Fibroblast of skin of abdomen (primary cell): ENCODE measurements at regions not wholly inside any gene's neighbourhood (a gene's known extent, or its start where the extent isn't known, plus 50 kb on each side); places are given as distances from the start of the nearest gene placed in this dataset.
"Not testable (repeated sequence)": the region's sequence is repeated elsewhere in the genome, so short reads cannot be mapped to it uniquely, and the experiment has no call there.

Experiments
- DNase-seq: peaks from one replicate; pipeline ENCODE4 v3.0.0-alpha.2; 2013

DNA sequence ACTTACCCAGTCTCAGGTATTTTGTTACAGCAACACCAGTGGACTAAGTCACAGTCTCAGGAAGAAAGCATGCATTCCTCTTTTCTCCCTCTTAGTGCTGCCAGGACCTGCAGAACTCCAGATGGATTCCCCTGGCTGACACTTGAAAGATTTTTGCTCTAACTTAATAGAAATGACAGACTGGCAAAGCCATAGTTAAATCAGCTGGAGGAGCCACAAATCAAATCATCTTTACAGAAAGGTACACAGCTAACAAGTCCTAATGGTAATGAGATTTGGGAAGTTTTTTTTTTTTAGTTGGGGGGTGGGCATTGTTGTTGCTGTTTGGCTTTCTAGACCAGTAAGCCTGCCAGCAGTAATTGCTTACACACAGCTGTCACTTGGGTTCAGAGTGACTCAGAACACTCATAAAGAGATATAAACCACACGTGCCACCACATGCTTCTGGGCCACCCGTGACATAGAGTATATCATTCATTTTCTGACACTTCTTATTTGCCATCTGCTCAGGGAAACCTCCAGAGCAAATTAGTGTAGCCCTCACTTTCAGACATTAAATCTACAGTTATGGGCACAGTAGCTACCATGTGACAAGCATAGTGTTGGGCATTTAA lies 72.4 kb downstream of the FH start:
- DNase-seq, result no peak

DNA sequence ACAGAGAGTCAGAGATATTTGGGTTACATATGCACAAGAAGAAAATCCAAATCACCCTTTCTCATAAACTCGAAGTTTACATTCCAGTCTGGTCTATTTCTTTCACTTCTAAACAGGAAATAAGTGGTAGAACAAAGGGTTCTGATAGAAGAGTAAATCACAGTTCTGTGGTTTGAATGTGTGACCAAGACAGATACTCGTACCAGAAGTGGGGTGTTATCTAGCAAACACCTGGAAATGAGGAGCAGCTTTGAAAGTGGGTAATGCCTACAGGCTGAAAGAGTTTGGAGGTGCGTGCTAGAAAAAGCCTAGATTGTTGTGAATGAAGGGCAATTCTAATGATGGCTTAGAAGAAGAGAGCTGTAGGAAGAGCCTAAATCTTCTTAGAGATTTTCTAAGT lies 74.7 kb downstream of the FH start:
- DNase-seq, result no peak

DNA sequence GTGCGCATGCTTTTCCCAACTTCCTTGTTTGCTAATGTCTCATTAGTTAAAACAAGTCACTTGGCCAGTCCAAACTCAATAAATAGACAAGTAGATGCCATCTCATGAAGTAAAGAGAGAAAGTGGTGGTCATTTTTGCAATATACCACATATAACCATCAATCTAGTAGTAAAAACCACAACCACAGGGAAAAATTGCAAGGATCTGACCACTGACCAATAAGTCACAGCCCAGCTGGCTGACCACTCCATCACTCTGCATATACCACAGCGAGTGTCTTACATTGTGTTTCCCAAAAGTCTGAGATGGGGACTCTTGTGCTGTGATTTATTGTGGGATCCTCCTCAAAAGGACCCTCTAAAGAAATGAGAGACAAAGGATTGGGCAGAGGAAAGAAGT lies 76.0 kb downstream of the FH start:
- DNase-seq, result no peak

DNA sequence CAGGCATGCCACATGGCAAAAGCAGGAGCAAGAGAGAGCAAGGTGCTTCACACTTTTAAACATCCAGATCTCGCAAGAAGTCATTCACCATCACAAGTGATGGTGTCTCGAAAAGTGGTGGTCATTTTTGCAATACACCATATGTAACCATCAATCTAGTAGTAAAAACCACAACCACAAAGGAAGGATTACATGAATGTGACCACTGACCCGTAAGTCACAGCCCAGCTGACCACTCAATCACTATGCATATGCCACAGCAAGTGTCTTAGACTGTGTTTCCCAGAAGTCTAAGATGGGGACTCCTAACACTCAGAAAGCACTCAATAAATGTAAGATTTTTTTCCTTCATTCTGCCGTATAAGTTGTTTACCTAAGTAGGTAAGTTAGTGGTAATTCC lies 76.9 kb downstream of the FH start:
- no peak for DNase-seq

DNA sequence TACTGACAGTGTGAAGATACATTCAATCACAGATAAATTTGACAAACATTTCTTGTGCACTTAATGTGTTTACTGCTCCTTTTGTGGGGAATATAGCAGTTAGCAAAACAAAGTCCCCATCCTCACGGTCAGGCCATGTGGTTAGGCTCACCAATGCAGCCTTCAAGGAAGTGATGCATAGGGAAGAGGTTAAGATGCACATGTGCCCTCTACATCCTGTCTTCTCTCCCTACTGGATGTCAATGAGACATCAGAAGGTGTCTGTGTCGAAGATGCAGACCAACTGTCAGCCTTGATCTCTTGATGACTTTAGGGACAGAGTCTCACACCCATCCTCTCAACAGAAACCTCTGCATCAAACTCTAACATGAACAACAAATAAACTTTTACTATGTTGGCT lies 78.7 kb downstream of the FH start:
- DNase-seq, result no peak

DNA sequence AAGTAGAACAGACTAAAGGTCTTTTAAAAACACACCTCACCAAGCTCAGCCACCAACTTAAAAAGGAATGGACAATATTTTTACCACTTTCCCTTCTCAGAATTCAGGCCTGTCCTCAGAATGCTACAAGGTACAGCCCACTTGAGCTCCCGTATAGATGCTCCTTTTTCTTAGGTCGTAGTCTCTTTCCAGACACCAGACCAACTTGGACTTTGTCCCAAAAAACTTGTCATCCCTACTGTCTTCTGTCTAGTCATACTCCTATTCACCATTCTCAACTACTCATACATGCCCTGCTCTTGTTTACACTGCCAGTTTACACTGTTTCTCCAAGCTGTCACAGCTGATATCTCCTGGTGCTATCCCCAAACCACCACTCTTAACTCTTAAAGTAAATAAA lies 80.9 kb downstream of the FH start:
- not testable (repeated sequence) for DNase-seq

DNA sequence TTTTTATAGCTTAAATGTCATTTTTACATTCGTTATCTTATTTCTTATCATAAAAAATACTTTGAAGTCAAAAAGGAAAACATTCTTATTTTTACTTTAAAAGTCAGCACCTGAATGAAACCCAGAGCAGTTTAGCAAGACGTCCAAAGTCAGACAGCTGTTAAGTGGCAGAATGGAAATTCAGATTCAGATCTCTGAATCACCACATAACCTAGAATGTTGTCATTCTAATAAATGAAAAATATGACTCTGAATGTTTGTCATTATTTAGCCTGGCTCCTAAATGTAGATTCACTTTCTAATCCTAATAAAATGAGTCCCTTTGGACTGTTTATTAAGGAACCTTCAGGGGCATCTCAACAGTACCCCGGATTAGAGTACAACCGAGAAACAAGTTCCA lies 75.2 kb upstream of the RGS7 start:
- no peak for DNase-seq

DNA sequence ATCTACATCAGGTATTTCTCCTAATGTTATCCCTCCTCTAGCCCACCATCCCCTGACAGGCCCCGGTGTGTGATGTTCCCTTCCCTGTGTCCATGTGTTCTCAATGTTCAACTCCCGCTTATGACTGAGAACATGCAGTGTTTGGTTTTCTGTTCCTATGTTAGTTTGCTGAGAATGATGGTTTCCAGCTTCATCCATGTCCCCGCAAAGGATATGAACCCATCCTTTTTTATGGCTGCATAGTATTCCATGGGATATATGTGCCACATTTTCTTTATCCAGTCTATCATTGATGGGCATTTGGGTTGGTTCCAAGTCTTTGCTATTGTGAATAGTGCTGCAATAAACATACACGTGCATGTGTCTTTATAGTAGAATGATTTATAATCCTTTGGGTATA lies 68.1 kb upstream of the RGS7 start:
- DNase-seq, result not testable (repeated sequence)

DNA sequence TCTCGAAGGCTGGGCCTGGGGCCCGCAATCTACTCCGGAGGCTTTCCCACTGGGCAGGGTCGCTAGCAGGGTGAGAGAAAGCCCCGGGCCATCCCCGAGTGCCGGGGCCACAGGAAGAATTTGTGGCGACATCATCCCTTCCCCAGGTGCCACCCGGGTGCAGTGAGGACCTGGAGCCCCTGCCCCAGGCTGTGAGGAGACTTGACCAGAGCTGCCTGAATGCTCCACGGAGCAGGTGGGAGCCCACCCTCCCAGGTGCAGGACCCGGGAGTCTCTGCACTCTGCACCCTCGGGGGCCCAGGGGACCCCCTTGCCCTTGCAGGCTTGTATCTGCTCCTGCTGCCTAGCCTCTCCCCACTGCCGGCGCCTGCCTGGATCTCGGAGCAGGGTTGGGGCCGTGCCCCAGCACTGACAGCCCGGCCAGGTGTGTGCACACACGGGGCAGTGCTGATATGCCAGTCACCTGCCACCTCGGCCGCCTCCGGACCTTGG lies 67.5 kb upstream of the RGS7 start:
- no peak for DNase-seq

DNA sequence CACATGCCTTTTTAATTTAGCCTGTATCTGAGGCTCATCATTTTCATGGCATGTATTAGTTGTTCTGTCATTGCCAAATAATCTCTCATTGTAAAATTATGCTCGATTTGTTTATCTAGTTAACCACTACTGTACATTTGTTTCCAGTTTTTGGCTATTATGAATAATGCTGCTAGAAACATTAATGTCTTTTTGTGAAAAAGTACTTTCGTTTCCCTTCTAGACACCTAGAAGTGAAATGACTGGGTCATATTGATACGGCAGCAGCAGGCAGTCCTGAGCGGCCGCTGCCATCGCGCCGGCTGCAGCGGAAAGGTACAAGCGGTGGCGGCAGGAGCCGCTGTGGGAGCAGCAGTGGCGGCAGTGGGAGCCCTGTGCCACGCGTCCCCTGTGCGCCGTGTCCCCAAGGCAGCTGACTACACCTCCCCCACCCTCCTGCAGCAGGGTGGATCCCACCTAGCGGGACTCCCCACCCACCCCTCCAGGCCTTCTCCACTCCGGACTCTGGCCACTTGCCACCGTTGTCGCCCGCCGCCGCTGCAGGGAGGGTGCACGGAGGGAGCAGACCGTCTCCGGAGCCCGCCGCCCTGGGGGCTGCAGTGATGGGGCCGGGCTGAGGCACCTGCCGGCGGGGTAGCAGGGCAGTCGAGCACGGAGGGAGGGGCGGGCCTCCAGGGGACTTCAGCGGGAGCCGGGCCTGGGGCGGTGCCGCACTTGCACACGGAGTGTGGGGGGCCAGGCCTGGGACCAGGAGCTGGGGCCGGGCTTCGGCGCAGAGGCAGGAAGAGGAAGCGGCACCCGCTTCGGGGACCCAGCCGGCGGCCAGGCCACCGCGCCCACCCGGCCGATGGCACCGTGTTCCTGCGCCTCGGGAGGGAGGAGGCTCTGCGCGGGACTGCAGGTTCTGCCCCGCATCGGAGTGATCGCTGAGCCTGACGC lies 66.8 kb upstream of the RGS7 start:
- DNase-seq, result peak; percentile 57

DNA sequence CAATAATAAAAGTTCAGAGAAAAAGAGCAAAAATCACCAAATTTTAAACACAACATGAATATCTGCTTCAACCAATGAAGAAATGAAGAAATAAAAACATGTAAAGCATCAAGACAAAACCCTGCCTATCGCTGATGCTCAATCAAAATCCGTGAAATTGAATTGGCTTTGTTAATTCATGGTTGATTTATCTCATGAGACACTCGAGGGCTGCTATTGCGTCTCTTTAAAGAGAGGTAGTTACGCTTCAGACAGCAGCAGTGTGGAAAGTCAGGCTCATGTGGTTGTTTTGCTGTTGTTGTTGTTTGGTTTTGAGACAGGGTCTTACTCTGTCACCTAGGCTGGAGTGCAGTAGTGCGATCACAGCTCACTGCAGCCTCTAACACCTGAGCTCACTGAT lies 65.5 kb upstream of the RGS7 start:
- DNase-seq, result no peak

DNA sequence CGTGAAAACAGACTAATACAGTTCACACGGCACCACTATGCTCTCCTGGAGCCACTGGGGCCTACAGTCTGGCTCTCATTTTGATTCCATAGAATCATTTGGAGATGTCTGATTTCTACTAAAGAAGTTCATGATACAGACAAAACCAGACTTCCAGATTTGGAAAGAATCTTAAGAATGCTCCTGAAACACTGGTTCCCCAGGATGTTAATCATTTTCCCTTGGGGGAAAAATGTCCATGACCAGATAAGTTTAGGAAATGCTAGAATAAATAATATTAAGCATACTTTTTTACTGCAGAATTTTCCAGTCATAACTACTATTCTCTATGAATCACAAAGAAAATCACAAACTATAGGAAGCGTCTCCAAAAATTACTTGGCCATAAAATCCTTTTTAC lies 63.0 kb upstream of the RGS7 start:
- DNase-seq, result no peak

DNA sequence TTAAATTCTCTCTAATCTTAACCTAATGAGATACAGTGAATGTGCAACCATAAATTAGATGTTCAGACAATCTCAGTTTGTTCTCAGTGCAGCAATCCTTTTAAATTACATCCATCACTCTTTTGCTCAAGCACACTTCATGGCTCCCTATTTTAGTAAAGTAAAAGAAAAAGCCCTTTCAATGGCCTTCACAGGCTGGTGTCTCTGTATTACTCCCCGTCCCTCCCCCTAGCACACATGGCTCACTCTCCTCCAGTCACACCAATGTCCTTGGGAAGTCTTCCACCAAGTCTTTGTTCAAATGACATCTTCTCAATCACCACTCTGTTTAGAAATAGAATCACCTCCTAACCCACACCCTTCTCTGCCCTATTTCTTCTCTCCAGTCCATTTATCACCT lies 60.3 kb upstream of the RGS7 start:
- no peak for DNase-seq

DNA sequence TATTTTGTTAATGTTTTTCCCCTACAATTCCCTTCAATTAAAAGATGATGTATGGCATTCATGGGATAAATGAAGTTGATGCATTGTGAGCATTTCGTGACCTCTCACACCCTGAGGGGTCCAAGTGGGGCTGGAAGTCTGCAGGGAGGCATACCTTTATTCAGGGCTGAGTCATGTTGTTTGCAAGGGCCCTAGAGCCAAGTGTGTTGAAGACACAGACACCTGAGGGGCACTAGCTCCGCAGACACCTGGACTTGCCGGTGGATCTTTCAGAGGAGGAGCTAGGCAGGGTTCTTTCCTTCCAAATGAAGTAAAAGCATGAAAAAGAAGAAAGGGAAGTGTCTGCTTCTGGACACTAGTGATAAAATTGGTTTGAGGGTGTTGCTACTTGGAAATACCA lies 57.0 kb upstream of the RGS7 start:
- no peak for DNase-seq

DNA sequence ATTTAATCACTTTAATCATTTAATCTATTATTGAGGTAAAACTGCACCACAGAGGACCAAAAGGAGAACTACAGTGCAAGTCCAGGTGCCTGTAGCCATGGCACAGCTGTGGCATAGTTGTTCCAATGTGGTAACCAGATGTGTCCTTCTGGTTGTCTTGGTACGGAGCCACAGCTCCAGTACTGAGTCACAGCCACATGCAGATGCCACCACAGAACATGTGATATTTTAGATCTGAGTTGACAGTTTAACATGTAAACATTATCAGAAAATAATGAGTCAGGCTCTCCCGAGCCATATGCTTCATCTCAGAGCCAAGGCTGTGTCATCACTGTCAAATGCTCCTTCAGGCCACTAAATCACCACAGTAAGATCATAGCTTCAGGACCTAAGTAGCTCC lies 56.4 kb upstream of the RGS7 start:
- peak; percentile 37 for DNase-seq

DNA sequence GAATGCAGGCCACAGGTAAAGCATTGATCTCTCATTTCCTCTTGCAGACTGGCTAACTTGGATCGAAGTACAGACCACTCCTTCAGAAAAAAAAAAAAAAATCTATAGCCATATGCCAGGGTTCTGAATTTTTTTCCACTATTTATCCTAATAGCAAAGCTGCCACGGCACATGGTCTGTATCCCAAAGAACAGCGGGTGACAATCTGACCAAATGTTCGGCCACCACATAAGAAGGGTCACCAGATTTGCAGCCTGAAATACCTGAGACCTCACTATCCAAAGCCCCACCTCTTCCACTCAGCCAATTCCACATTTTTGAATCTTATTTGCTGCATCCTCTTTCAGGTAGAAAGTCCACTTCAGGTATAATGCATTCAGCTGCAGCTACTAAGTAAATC lies 55.6 kb upstream of the RGS7 start:
- DNase-seq, result no peak

DNA sequence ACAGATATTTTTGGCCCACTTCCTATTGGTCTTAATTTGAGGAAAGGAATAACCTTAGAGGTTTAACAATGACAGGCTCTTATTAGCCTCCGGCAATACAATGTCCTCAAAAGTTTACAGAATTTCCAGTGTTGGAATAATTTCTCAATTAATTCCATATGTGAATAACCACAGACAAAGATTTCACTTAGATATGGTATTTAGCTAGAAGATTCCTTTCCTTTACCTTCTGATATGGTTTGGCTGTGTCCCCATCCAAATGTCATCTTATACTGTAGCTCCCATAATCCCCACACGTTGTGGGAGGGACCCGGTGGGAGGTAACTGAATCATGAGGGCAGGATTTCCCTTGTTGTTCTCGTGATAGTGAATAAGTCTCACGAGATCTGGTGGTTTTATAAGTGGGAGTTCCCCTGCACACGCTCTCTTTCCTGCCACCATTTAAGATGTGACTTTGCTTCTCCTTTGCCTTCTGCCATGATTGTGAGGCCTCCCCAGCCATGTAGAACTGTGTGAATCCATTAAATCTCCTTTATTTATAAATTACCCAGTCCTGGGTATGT lies 54.9 kb upstream of the RGS7 start:
- DNase-seq, result peak; percentile 38

DNA sequence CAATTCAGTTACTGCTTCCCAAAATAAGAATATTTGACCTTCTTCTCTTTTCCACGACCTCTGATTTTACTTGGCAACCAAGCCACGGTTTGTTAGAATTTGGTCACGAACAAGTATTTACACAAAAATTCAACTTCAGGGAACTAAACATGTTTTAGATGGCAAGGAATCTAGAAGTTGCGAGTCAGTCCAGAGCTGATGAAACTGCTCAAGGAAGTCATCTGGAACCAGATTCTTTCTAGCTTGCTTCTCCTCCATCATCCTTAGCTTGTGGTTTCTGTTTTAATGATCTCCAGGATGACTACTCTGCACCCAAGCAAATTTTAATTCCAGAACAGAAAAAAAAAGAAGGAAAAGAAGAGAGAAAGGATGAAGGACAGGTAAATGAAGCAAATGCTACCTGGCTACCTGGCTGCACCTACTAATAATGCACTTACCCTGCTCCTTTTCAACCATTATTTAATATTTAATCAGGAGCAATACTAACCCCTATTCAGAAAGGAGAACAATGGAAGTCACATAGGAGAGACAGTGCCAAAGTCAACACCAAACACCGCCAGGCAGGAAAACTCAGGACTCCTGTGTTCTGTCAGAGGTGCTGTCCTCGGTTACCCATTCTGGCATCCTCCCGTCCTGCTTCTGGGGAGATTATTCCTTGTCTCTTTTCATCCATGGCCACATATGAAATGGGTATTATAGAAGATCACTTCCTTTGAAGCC lies 54.2 kb upstream of the RGS7 start:
- peak; percentile 21 for DNase-seq

DNA sequence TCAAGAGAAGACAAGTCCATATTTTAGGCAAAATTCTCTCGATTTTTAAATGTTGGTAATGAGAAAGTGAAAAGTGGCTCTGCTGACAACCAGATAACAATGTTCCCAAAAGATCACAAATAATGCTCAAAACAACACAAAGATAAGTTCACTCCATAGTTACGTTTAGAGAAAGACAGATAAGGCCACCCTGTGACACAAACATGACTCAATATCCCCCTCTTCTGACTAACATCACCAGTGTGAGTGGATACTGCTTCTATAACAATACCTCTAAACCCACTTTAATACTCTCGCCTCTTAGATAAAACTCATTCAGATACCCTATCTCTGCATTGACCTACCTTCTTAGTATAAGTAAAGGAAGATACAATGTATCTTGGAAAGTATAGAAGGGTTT lies 51.2 kb upstream of the RGS7 start:
- no peak for DNase-seq
